DMS114 treated with DMSO at 0.1 percent for 48 hours (cell line): ENCODE measurements at regions not wholly inside any gene's neighbourhood (a gene's known extent, or its start where the extent isn't known, plus 50 kb on each side); places are given as distances from the start of the nearest gene placed in this dataset.

Source experiments
- DNase-seq: peaks from one replicate; lab custom pipeline; 2025; ENCODE audit not compliant: unreplicated experiment; lab: John Stamatoyannopoulos, UW

DNA sequence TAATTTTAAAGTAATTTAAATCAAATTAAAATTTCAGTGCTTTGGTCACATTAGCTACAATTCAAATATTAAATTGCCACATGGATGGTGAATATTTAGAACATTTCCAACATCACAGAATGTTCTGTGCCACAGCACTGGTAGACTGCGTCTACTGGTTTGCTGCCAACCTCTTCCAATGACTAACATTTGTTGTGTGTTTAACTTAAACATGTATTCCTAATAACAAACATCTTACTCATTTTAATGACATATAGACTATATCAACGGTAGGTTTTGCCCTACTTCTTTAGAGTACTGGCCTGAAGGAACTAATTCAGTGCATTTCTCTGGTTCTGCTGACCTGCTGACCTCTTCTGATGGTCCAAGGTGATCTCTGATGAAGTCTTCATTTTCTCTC, 157.6 kb downstream of the DCK start:
- no peak for DNase-seq

DNA sequence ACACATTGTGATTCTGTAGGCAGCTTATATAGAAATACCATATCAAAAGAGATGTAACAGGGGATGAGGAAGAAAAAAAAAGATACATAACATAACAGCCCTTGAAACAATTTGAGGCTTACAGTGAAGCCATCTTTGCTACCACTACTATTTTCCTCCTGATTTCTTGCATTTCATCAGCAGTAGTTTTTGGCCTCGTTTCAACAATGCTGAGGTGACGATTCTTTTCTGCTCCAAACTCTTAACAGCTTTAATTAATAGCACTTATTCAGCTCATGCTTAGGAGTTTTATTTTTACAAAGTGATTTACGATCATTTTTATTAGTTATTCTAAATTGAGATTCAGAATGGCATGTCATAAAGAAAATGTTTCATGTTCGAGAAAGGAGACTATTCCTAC, 163.2 kb downstream of the DCK start:
- DNase-seq = no peak

DNA sequence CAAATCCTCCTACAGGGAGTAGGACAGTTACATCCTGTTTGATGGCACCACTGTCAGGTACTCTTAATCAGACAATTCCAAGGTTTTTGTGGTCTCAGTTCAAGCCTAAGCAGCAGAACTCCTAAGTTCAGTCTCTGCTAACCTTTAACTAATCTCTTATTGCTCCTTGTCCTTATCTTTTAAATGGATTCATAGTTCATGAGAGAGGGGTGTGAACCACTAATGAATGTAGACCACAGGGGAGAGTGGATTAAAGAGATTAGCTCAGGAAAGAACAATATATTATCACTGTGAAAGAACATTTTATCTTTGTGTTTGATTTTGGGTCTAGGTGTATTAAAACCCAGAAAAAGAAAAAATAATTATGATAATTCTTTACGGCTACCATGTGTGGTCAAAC, 168.9 kb downstream of the DCK start:
- DNase-seq = no peak

DNA sequence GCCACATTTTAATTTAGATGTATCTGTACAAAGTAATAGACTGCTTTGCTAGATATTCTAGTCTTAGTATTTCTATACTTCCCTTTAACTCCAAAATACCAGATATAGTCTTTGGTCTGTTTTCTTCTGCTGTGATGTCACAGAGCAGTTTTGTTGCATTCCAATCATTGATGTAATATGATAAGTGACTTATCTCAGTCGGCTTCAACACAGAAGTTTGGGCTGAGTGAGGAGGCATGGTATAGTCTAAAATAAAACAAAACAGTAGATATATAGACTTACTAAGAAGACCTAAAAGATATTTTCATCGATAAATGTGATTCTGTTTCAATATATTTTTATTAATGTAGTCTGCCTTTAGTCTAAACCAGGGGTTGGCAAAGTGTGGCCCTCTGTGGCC, 169.9 kb downstream of the DCK start:
- no peak for DNase-seq

DNA sequence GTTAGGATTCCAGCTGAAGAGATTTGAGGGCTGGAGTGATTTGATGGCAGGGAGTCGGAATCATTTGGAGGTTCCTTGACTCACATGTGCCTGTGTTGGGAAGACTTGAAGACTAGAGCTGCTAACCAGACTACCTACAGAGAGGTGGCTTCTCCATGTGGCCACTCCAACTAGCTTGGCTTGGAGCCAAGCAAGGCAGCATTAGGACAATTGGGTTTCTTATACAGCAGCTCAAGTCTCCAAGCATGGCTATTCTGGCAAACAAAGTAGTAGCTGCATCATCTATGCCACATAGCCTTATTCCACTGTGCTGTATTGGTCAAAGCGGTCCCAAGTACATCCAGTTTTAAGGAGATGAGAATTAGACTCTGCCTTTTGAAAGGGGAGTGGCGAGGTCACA, 171.7 kb upstream of the SLC4A4 start:
- DNase-seq = no peak

DNA sequence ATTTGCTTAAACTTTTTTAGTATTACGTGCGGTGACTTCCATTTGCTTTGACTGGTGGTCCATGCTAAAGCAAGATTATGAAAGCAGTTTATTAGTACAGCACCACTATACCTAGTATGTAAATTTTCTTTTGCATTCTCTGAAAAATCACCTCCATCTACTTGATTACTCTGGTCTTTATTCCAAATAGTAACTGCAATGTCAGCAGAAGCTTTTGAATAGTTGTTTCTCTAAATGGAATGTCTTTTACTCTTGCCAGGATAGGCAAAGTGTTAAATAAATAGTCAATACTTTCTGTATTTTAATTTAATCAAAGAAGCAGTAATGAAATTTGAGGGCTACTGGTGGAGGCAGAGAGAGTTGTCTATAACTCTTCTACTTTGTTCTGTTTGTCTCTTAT, 167.2 kb upstream of the SLC4A4 start:
- DNase-seq = no peak

DNA sequence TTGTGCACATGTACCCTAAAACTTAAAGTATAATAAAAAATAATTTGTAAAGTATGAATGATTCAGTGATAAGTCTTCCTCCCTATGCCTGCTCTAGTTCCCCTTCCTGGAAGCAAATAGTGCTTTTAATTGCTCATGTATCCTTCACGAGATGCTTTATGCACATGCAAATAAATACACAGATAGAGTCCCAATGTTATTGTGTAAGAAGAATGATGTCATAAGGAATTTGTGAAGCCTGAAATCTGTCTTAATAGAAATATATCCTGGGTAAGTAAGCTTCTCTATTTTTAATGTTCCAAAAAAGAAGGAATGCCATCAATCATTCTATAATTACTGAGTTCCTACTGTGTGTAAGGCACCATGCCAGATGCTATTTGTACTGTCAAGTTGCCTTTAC, 157.5 kb upstream of the SLC4A4 start:
- DNase-seq = no peak

DNA sequence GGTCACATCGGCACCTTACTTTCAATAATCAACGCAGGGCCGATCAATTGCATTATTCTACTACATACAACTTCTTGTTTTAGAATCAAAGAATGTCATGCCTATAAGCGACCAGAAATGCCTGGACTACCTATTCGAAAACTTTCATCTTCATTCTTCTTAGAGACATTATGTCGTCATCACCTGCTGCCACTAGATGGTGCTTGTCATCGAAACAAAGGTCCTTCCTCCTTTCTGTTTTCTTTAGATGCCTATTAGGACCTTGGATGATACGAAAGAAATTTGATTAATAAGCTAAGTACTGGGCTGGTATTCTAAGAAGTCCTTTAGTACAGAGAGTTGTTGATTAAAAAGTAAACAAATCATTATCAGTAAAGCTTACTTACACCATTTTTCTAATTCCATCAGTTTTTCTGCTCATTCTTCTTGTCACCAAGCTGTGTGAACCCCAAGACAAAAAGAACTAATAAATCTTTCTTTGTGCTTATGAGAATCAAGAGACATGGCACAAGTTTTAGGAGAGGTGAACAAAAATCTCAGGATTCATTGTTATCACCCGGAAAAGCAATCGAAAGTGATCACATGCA, 154.5 kb upstream of the SLC4A4 start:
- peak; percentile 9 for DNase-seq

DNA sequence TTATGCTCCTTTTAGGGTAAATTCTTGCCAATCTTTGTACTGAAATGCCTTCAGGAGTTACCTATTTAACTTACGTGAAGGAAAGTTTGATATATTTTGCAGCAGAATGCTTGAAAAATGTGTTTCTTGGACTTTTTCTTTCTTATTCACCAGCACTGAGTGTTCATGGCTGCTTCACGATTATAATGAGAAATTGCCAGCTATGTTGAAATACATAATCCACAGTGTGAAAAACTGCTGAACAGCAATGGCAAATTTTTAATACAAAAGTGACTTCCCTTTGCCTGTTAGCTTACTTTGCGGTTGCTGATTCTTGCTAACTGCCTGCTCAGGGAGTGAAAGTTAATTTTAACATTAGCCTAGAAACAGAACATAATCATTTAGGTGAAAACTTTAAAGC, 153.8 kb upstream of the SLC4A4 start:
- no peak for DNase-seq

DNA sequence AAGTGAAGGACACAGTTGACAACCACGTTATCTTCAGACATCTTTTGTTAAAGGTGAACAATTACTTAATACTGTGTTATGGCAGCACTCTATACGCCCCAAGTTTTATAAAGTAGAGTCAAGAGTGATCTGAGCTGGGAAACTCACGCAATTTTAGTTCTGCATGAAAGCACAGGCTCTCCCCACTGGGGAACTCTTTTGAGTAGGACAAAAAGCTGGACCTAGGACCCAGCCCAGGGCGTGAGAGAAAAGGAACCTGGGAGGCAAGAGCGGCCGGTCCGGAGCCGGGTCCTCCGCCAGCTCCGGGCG, 152.6 kb upstream of the SLC4A4 start:
- no peak for DNase-seq

DNA sequence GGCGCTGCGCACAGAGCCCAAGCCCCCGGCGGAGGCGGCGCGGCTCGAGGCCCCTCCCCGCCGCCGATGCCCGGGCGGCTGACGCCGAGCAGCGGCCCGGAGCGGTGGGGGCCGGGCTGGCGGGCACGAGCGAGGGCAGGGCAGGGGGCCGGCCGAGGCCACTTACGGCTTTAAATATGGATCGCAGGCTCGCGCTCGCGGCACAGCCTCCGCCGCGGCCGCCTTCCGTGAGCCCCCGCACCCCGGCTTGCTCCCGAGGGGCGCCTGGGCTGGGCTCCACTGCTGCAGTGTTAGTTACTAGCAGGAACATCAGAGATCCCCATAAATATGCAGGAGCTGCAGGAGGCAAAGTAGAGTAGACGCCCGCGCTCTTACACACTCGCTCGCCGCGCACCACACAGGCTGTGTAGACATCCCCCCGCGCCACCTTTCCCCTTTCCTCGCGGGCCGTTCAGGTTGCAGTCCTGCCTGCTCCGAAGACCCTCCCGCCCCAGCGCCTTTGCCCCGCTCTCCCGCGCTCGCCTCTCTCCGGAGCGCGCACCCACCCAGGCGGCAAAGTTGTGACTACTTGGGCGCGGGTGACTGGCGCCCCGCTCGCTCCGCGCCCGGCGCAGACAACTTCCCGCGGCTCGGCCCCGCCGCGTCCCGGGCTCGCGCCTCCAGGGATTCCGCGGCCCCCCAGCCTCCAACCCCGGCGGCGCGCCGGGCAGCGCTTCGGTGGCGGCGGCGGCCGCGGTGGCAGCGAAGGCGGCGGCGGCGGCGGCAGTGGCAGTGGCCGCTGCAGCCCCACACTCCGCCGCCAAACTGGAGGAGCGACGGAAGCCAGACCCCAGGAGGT, 152.0 kb upstream of the SLC4A4 start:
- DNase-seq = no peak

DNA sequence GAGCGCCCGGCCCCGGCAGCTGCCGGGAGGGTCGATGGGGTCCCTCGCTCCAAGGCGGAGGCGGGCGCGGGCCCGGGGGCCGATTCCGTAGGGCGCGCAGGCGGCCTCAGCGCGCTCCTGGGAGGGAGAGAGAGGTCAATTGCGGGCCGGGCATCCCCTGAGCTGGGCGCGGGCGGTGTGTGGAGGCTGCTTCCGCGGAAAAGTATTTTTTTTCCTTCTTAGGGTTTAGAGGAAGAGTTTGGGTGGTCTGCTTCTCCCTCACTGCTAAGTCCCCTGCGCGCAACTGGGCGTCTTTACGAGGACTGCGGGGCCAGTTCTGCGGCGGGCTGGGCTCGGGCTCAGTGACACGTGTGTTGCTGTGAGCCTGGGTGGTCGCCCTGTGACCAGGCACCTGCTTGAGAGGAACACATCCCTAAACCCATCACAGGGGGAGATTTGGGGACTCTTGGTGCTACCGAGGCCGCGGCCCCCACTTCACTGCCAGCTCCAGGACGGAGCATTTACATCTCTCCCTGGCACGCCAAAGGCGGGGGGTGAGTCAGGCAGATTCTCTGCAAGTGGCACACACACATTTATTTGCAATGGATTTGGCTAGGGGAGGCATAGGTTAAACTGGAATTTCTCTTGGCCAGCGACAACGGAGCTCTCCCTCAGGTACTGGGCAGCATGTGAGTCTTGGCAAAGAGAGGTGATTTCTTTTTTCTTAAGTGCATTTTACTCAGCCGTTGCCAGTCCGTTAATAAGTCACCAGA, 151.2 kb upstream of the SLC4A4 start:
- DNase-seq = no peak

DNA sequence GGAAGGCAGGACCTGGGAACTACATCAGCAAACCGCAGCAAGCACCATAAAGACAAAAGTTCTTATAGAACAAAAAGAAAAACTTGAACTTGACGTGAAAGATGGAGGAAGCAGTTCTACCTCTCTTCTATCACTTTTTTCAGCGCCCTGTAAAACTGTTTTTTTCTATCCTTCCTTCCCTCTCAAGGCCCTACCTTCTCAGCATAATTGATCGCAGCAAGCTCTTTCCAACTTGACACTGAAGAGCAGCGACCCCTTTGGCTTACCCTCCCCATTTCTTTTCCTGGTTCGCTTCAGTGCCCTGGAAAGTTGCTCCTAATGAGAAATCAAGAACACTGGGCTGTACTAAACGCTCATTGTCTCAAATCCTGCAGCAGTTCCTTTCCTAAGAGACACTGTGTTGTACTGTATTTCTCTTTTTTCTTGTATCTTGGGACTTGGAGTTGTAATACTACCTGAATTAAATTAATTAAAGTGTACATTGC, 150.6 kb upstream of the SLC4A4 start:
- no peak for DNase-seq

DNA sequence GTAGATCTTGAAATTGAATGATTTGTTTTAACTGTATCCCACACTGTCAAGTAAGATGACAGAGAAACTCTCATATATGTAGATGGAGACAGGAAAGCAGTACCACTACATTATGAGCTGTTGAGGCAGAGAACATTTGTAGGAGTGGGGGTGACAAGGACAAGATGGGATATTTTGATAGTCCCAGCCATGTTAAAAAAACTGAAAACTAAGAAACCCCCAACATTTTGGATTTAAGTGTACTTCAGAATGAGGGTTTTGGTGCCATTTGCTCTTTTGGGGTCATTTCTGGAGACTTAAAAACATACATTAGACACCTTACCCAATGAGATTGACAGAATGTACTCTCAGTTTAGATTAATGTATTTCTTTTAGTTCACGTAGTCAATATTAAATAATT, 149.9 kb upstream of the SLC4A4 start:
- no peak for DNase-seq

DNA sequence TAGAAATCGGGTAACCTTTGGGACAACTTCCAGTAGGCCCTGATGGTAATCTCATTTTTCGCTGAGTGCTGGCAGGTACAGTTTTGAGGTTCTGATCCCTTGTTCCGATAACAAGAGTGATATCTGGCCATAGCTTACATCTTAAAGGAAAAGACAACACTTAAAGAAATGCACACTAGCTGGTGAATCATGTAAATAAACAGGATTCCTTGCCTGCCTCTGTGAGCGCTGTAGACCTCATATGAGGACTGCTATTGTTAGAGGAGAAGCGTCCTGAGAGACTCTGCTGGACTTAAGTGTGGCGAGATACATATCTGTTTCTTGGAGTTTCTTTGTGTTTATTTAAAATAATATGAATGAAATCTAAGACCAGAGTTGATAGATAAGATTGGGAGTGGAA, 149.3 kb upstream of the SLC4A4 start:
- no peak for DNase-seq

DNA sequence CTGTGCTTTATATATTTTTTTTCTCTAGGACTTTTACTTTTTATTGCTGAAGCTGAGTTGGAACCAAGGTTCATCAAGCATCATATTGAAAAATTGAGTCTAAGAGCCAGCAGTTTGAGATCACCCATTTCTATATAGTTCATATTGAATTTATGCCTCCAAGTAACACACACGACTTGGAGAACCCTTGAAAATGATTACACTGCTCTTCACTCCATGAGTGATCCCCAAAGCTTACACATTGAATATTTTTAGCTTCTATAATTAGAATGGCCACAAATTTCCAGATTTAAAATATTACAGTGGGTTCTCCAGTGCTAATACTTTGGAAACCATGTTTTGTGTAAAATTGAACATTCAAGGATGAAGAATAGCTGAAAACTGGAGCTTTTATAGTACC, 144.4 kb upstream of the SLC4A4 start:
- DNase-seq = no peak

DNA sequence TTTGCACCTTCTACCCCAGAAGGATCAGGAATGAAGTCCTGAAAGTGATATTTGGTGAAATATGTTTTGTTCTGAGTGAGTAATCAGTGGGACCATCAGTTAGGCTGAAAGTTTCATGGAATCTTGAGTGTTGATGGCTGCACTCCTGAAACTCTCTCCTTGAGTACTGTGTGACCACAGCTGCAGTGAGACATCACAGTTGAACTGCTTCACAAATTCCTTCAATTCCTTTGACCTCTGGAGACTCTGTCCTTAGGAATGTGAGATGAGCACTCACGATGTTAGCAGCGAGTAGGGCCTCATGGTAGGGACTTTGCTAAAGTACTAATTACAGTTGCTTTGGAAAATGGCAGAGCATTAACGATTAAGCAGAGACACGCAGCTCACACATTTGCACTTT, 142.9 kb upstream of the SLC4A4 start:
- DNase-seq = no peak

DNA sequence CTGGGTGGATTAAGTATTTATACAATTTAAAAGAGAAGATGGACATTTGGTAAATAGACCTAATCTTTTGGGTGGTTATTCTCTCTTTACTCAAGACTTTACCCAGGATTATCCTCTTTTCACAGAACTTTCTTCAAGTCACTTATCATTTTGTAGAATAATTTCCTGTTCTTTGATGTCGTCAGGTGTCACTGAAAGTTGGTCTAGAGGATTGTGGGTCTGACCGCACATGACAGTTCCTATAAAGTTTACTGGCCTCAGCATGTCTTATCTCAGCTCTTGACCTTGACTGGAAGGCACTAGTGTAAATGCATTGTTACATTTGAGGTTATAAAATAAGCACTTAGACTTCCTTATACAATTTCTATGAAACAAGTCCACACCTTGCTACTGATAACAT, 139.9 kb upstream of the SLC4A4 start:
- no peak for DNase-seq

DNA sequence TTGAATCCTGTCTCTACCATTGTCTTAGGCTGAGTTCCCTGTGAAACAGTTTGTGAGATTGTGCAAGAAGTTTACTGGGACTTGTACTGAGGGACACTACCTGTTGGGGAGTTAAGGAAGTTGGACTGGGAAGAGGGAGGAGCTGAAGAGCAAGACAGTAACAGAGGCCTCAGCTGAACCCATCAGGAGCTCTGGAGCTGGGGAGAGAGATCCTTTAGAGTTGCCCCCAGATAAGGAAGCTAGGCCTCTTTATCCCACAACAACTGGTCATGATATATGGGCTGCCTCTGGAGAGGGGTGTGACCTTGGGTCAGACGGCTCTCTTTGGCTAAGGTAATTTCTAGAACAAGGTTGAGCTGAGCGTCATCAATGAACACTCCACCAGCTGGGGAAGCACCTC, 137.8 kb upstream of the SLC4A4 start:
- no peak for DNase-seq

DNA sequence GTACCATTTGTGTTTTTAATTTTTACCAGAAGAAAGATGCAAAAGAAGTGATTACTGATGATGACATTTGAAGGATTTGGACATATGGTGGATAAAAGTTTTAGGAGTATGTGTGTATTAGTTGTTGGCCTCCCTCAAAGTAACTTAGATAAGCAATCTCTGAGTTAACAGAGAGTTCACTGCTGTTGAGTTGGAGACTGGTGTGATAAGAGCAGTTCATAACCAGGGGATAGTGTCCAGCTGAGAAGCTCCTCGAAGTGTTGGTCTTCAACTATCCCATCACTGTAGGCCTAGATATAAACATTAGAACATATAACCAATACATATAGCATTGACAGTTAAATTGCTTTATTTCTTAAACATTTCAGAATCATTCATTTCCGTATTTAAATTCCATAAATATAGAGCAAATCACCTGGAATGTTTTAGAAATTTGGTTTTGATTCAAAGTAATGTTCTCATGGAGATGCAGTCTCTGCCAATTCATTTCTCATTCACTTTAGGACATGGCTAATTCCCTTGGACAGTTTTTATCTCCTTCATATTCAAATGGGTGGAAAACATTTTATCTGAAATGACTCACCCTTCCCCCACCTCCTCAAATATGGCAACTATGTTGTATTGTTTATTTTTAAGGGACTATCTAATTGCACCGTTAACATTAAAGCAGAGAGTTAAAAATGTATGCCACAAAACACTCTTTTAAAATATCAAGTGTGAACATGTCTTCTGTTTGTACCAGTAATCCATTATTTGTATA, 136.8 kb upstream of the SLC4A4 start:
- DNase-seq = no peak

DNA sequence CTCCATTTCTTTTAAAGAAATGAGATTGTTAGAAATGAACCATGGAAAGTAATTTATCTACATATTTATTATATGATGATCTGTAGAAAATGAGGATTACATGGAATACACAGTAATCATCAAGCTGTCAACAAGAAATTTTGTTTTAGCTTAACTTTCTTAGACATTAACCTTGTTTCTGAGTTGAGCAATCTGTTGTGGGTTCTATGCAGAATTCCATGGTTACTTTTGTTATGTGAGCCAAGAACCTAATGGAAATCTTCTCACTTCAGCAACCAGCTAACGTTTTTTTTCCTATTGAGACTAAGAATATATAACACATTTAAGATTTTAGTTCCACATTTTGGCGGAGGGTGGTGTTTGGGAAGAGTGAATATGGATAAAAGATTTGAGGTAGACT, 136.1 kb upstream of the SLC4A4 start:
- no peak for DNase-seq

DNA sequence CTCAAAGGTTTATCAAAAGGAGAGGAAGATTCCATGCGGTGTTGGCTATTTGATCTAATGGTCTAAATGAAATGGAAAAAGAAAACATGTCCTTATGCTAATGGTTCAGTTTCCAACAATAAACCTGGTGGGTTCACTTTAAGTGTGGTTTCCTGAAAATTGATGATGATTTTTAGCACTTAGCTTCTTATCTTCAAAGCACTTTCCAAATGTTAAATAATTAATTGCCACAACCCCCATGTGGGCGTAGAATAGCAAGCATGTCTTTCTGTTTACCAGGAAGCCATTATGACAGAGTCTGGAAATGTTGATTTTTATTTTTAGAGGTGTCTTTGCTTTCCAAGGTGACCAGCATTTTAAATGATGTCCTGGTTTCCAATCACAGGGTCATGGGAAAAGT, 134.8 kb upstream of the SLC4A4 start:
- DNase-seq = no peak
